ENCODE measurements at regions not wholly inside any gene's neighbourhood (a gene's known extent, or its start where the extent isn't known, plus 50 kb on each side); places are given as distances from the start of the nearest gene placed in this dataset.

GRCh38 chr6:150539568-150539967 is 60.1 kb upstream of the PLEKHG1 start:
- DNase-seq: no peak

- DNase-seq: no peak
Measured at GRCh38 chr6:150541576-150541975, 58.1 kb upstream of the PLEKHG1 start.

- DNase-seq: no peak
Measured at GRCh38 chr6:150543178-150543577, 56.5 kb upstream of the PLEKHG1 start.

DNA sequence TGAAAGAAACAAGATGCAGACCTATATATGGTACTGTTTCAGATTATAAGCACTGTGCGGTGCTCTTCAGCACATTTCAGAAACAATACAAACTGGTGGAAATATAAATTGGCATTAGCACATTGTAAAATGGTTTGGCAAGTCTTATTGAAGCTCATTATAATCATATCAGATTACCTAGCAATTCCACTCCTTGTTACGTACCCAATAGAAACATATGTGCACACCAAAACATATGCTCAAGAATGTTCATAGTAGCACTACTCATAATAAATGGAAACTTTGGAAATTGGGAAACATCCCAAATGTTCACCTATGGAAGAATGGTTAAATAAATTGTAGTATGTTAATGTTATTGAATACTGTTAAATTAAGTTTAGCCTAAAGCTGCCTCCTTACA is 54.9 kb upstream of the PLEKHG1 start:
- DNase-seq: no peak

DNA sequence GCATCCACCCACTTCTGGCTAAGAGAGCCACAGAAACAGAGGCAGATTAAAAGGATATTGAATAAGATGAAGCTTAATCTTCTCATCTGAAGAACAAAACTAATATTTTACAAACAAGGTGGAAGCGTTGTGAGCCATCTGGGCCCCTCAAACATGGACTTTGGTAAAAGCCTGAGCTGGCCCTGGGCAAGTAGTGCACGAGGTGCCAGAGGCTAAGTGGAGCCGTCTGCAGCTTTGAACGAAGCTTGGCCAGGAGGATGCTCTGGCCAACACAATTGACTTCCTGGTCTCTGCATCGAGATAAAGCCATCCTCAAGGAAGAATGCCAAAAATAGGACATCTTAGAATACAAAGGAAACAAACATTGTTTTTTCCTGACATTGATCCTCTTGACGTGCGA is 53.2 kb upstream of the PLEKHG1 start:
- DNase-seq: no peak

- DNase-seq: no peak
Measured at GRCh38 chr6:150547502-150548222, 52.0 kb upstream of the PLEKHG1 start.

DNA sequence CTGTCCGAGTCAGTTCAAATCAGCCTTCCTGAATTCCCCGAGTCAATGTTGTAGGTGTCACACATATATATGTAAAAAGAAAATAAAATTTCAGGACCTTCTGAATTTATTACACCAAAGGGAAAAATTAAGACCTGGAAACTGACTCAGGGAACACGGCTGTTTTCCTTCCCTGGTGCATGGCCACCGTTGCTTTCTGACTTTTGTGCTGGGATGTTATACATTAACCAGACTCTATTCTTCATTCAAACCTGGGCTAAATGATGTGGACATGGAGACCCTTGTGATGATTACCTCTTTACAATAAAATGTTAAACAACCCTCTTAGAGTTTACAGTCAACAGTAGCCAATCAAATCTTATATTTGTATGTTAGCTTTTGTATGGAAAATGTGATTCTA is 51.4 kb upstream of the PLEKHG1 start:
- DNase-seq: no peak

DNA sequence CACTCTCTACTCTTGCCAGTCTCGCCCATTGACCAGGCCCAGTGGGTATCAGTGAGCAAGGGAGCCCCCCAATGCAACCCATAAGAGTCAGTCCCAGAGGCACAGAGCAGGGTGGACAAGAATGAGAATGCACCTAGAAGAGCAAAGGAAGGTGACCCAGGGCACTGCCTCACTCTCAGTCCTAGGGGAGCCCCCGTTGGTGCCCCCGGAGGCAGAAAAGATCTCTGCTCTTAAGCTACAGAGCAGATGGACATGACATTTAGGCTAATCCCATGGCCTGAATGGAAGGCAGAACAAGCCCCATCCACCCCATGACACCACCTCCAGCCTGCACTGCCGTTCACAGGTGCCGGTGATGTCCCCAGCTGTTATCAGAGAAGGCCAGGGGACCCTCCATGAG is 50.7 kb upstream of the PLEKHG1 start:
- DNase-seq: no peak

- DNase-seq: no peak
Measured at GRCh38 chr6:150549674-150550101, 50.0 kb upstream of the PLEKHG1 start.
